H1 (cell line): ENCODE measurements at regions not wholly inside any gene's neighbourhood (a gene's known extent, or its start where the extent isn't known, plus 50 kb on each side); places are given as distances from the start of the nearest gene placed in this dataset.

Experiments
- CTCF ChIA-PET: fragments of 300-600 bp; sonication (Branson Sonifier 250); formaldehyde crosslinking; loops from one replicate; lab custom pipeline; 2021; ENCODE audit not compliant: partially characterized antibody; lab: Charles Lee
- POLR2A ChIA-PET: fragments of 300-600 bp; sonication (Branson Sonifier 250); formaldehyde crosslinking; loops from one replicate; lab custom pipeline; 2021; ENCODE audit warnings: inconsistent platforms; ENCODE audit not compliant: partially characterized antibody; lab: Charles Lee
- DNase-seq, 2 experiments: peaks; one replicate each; pipeline versions ENCODE4 v3.0.0 to v3.0.0-alpha.2; 2010 to 2022; ENCODE audit warnings: low spot score in 2 of 2, low read depth in 1 of 2, mixed read lengths in 1 of 2
- FAIRE-seq: peaks from 2 replicates; lab custom pipeline; 2011; peaks lifted over from hg19 to GRCh38; lab: Jason Lieb, UNC
- H2AFZ ChIP-seq: 2 replicates; pipeline ENCODE4 v1.8.1; 2012; ENCODE audit warnings: low read length, inconsistent platforms
- H2AK5ac ChIP-seq: 2 replicates; pipeline ENCODE4 v1.6.1; 2013; ENCODE audit warnings: low read depth, low read length
- H2BK120ac ChIP-seq: replicated peaks from 2 replicates; pipeline ENCODE3; 2013; ENCODE audit warnings: low read depth, low read length, inconsistent platforms
- H2BK12ac ChIP-seq: 2 replicates; pipeline ENCODE4 v1.6.1; 2013; ENCODE audit warnings: low read depth, low read length
- H2BK15ac ChIP-seq: 2 replicates; pipeline ENCODE4 v1.6.1; 2013; ENCODE audit warnings: low read length
- H2BK20ac ChIP-seq: 2 replicates; pipeline ENCODE4 v1.6.1; 2013; ENCODE audit warnings: low read length
- H2BK5ac ChIP-seq: 2 replicates; pipeline ENCODE4 v1.6.1; 2013; ENCODE audit warnings: low read depth, low read length
- H3K14ac ChIP-seq: 2 replicates; pipeline ENCODE4 v1.6.1; 2013; ENCODE audit warnings: inconsistent platforms; ENCODE audit not compliant: insufficient read length
- H3K18ac ChIP-seq: 2 replicates; pipeline ENCODE4 v1.6.1; 2013; ENCODE audit warnings: low read length; ENCODE audit errors: extremely low read depth
- H3K23ac ChIP-seq: 2 replicates; pipeline ENCODE4 v1.6.1; 2013; ENCODE audit warnings: inconsistent platforms; ENCODE audit not compliant: insufficient read length
- H3K23me2 ChIP-seq: 2 replicates; pipeline ENCODE4 v1.6.1; 2013; ENCODE audit warnings: low read depth, low read length
- H3K27ac ChIP-seq: 2 replicates; pipeline ENCODE4 v1.6.1; 2011; ENCODE audit warnings: low read depth, low read length, inconsistent platforms
- H3K27me3 ChIP-seq, 4 experiments: replicated peaks in 1 of 4; 1 replicate in 1 of 4; 2 replicates in 3 of 4; pipeline versions ENCODE4 v1.6.1 to v1.8.1; 2011 to 2013; ENCODE audit warnings: low read length in 3 of 4, mild to moderate bottlenecking in 3 of 4, inconsistent platforms in 2 of 4, mixed read lengths in 2 of 4, moderate library complexity in 1 of 4; ENCODE audit not compliant: control insufficient read depth in 3 of 4, insufficient read depth in 3 of 4; ENCODE audit errors: extremely low read depth in 1 of 4
- H3K36me3 ChIP-seq, 4 experiments: 2 replicates each; pipeline versions ENCODE4 v1.6.1 to v1.8.1; 2011 to 2013; ENCODE audit warnings: mild to moderate bottlenecking in 4 of 4, low read length in 3 of 4, moderate library complexity in 2 of 4, control low read depth in 1 of 4, inconsistent platforms in 1 of 4; ENCODE audit not compliant: insufficient read depth in 4 of 4, control insufficient read depth in 2 of 4
- H3K4ac ChIP-seq: replicated peaks from 2 replicates; pipeline ENCODE3; 2013; ENCODE audit warnings: low read length, low read depth, mixed read lengths, inconsistent platforms; ENCODE audit not compliant: insufficient read length
- H3K4me1 ChIP-seq, 4 experiments: replicated peaks in 1 of 4; 1 replicate in 1 of 4; 2 replicates in 3 of 4; pipeline versions ENCODE4 v1.6.1 to v1.8.1; 2011 to 2013; ENCODE audit warnings: low read length in 3 of 4, inconsistent platforms in 2 of 4, mixed read lengths in 1 of 4; ENCODE audit not compliant: insufficient read depth in 4 of 4, control insufficient read depth in 3 of 4
- H3K4me2 ChIP-seq, 2 experiments: 2 replicates each; pipeline versions ENCODE4 v1.6.1 to v1.8.1; 2011 to 2013; ENCODE audit warnings: low read depth in 2 of 2, low read length in 2 of 2, control low read depth in 1 of 2, inconsistent platforms in 1 of 2, mild to moderate bottlenecking in 1 of 2; ENCODE audit not compliant: insufficient read depth in 1 of 2
- H3K4me3 ChIP-seq, 4 experiments: fragments of 200-600, 300-600 bp in 1 of 4; sonication (generic), shearing (Covaris generic), sonication (Bioruptor Twin) in 1 of 4; 2 replicates each; pipeline versions ENCODE4 v1.5.1 to v1.8.1; 2011 to 2016; ENCODE audit warnings: low read length in 4 of 4, low read depth in 3 of 4, control low read depth in 2 of 4, inconsistent platforms in 2 of 4, mild to moderate bottlenecking in 2 of 4, mixed read lengths in 1 of 4, moderate library complexity in 1 of 4; ENCODE audit not compliant: insufficient read depth in 2 of 4; ENCODE audit errors: extremely low read depth in 1 of 4
- H3K56ac ChIP-seq: replicated peaks from 2 replicates; pipeline ENCODE3; 2013; ENCODE audit warnings: low read depth, mild to moderate bottlenecking, mixed read lengths, low read length, inconsistent platforms; ENCODE audit not compliant: insufficient read length
- H3K79me1 ChIP-seq: 2 replicates; pipeline ENCODE4 v1.6.1; 2013; ENCODE audit warnings: low read depth, low read length, control low read depth
- H3K79me2 ChIP-seq, 2 experiments: 2 replicates each; pipeline versions ENCODE4 v1.6.1 to v1.8.1; 2012 to 2013; ENCODE audit warnings: low read length in 2 of 2, mild to moderate bottlenecking in 2 of 2, inconsistent platforms in 1 of 2; ENCODE audit not compliant: insufficient read depth in 2 of 2, control insufficient read depth in 1 of 2
- H3K9ac ChIP-seq, 4 experiments: replicated peaks in 1 of 4; 1 replicate in 1 of 4; 2 replicates in 3 of 4; pipeline versions ENCODE4 v1.6.1 to v1.8.1; 2011 to 2013; ENCODE audit warnings: low read depth in 3 of 4, low read length in 3 of 4, control low read depth in 2 of 4, mild to moderate bottlenecking in 2 of 4, moderate library complexity in 2 of 4, inconsistent platforms in 1 of 4; ENCODE audit errors: extremely low read depth in 1 of 4
- H3K9me3 ChIP-seq, 2 experiments: 2 replicates each; pipeline versions ENCODE4 v1.6.1 to v1.8.1; 2012 to 2013; ENCODE audit warnings: mild to moderate bottlenecking in 2 of 2, moderate library complexity in 2 of 2, control low read depth in 1 of 2, inconsistent platforms in 1 of 2, low read depth in 1 of 2, low read length in 1 of 2, mixed read lengths in 1 of 2; ENCODE audit not compliant: insufficient read depth in 2 of 2
- H4K20me1 ChIP-seq, 2 experiments: replicated peaks in 1 of 2; 2 replicates each; pipeline versions ENCODE3 to v1.8.1; 2011 to 2013; ENCODE audit warnings: inconsistent platforms in 2 of 2, low read length in 2 of 2, mild to moderate bottlenecking in 1 of 2; ENCODE audit not compliant: insufficient read depth in 2 of 2, control insufficient read depth in 1 of 2
- H4K5ac ChIP-seq: 2 replicates; pipeline ENCODE4 v1.6.1; 2013; ENCODE audit warnings: low read length, low read depth, mixed read lengths, inconsistent platforms; ENCODE audit not compliant: insufficient read length
- H4K8ac ChIP-seq: 2 replicates; pipeline ENCODE4 v1.8.0; 2013; ENCODE audit warnings: mild to moderate bottlenecking, moderate library complexity, low read length, inconsistent platforms; ENCODE audit not compliant: insufficient read depth; ENCODE audit errors: extremely low read depth
- H4K91ac ChIP-seq: replicated peaks from 2 replicates; pipeline ENCODE3; 2013; ENCODE audit warnings: low read length, mixed read lengths, inconsistent platforms; ENCODE audit not compliant: insufficient read length
- BRCA1 ChIP-seq: IDR thresholded peaks from 2 replicates; pipeline ENCODE4 v1.6.1; 2012; ENCODE audit warnings: low read depth, low read length, improper control_type of control experiment
- CBX8 ChIP-seq: fragments of 300-800, 300-1000 bp; sonication (generic); IDR thresholded peaks from 2 replicates; pipeline ENCODE4 v1.7.1; 2016; ENCODE audit warnings: low read depth, low read length, borderline replicate concordance
- CTCF ChIP-seq, 3 experiments: IDR thresholded peaks; 1 replicate in 2 of 3; 2 replicates in 1 of 3; pipeline versions ENCODE4 v1.5.1 to v1.6.1; 2011; ENCODE audit warnings: low read length in 3 of 3, mild to moderate bottlenecking in 3 of 3, inconsistent platforms in 2 of 3, low read depth in 1 of 3, moderate library complexity in 1 of 3; ENCODE audit not compliant: insufficient read depth in 1 of 3; ENCODE audit errors: control extremely low read depth in 1 of 3
- FOSL1 ChIP-seq: IDR thresholded peaks from 2 replicates; pipeline ENCODE4 v1.6.1; 2011; ENCODE audit warnings: mild to moderate bottlenecking, low read depth, low read length, moderate library complexity; ENCODE audit not compliant: insufficient read depth
- GTF2F1 ChIP-seq: IDR thresholded peaks from 2 replicates; pipeline ENCODE4 v1.6.1; 2012; ENCODE audit warnings: low read depth, low read length, improper control_type of control experiment, borderline replicate concordance
- MAFK ChIP-seq: IDR thresholded peaks from 2 replicates; pipeline ENCODE4 v1.6.1; 2012; ENCODE audit warnings: low read depth, mild to moderate bottlenecking, improper control_type of control experiment, low read length
- MAX ChIP-seq: IDR thresholded peaks from 2 replicates; pipeline ENCODE4 v1.6.1; 2012; ENCODE audit warnings: inconsistent platforms
- NANOG ChIP-seq: IDR thresholded peaks from 2 replicates; pipeline ENCODE4 v1.6.1; 2011; ENCODE audit warnings: low read length, low read depth, mild to moderate bottlenecking, inconsistent platforms; ENCODE audit not compliant: insufficient read depth, poor library complexity, severe bottlenecking
- RFX5 ChIP-seq: IDR thresholded peaks from 2 replicates; pipeline ENCODE4 v1.6.1; 2011; ENCODE audit warnings: low read depth, low read length, improper control_type of control experiment, borderline replicate concordance
- TAF7 ChIP-seq: optimal IDR thresholded peaks from 2 replicates; pipeline ENCODE3; 2011; ENCODE audit warnings: low read depth, mild to moderate bottlenecking, inconsistent platforms, low read length, moderate library complexity, borderline replicate concordance
- TBP ChIP-seq: IDR thresholded peaks from 2 replicates; pipeline ENCODE4 v1.6.1; 2011; ENCODE audit warnings: low read depth, low read length, improper control_type of control experiment
- TCF12 ChIP-seq: IDR thresholded peaks from 2 replicates; pipeline ENCODE4 v1.6.1; 2011; ENCODE audit warnings: low read depth, mild to moderate bottlenecking, low read length
- YY1 ChIP-seq: IDR thresholded peaks from 2 replicates; pipeline ENCODE4 v1.6.1; 2011; ENCODE audit warnings: low read depth, mild to moderate bottlenecking, low read length
- WGBS, 2 experiments: shearing (Covaris generic) in 1 of 2; methylation state at CpG; one replicate each; pipeline versions ENCODE4 v1.1.6 to v1.1.7; 2013 to 2015; ENCODE audit warnings: low lambda C conversion rate in 2 of 2, mixed read lengths in 2 of 2, inconsistent platforms in 1 of 2, low coverage in 1 of 2, missing lambda C conversion rate in 1 of 2; ENCODE audit not compliant: insufficient replicate concordance in 2 of 2, insufficient coverage in 1 of 2, insufficient read length in 1 of 2; ENCODE audit errors: extremely low coverage in 1 of 2, missing lambda C conversion rate in 1 of 2; 5-methylcytosine and 5-hydroxymethylcytosine counted together

- no peak overlapping the region for H3K4ac ChIP-seq
- H4K91ac ChIP-seq = no peak overlapping the region
- H2BK5ac ChIP-seq = no peak overlapping the region
- H3K14ac ChIP-seq = no peak overlapping the region
- H4K20me1 ChIP-seq = no peaks in the 10 kb centered on the region
- H2BK20ac ChIP-seq = no peak overlapping the region
- POLR2A ChIA-PET = no interaction called here
- H3K4me2 ChIP-seq = no peak overlapping the region
- no peak overlapping the region for H3K18ac ChIP-seq
- no peak for FAIRE-seq
- H3K36me3 ChIP-seq = no peaks in the 10 kb centered on the region
- H3K4me1 ChIP-seq = no peaks in the 10 kb centered on the region
- WGBS, 2 experiments = 97% methylated on average over 5 of the region's 5 CpGs; no CpG with 5 or more reads in 1 of the 2 experiments
- no peaks in the 10 kb centered on the region for H3K79me1 ChIP-seq
- H2AFZ ChIP-seq = no peak overlapping the region
- H4K8ac ChIP-seq = no peak overlapping the region
- H3K9ac ChIP-seq = no peak overlapping the region
- H3K23ac ChIP-seq = no peak overlapping the region
- no peak overlapping the region for H2BK15ac ChIP-seq
- H2BK120ac ChIP-seq = no peak overlapping the region
- no peaks in the 10 kb centered on the region for H3K9me3 ChIP-seq
- H3K27ac ChIP-seq = no peak overlapping the region
- CTCF ChIA-PET = no interaction called here
- H2AK5ac ChIP-seq = no peak overlapping the region
- H2BK12ac ChIP-seq = no peak overlapping the region
- no peaks in the 10 kb centered on the region for H3K79me2 ChIP-seq
- H3K27me3 ChIP-seq = peaks cover 0 to 1% (median 0%) of the 10 kb centered on the region in 4 experiments; a peak in 1 of 7 replicates
- no peak overlapping the region for H3K4me3 ChIP-seq
- no peak overlapping the region for H3K56ac ChIP-seq
- H3K23me2 ChIP-seq = no peaks in the 10 kb centered on the region
- no peak overlapping the region for H4K5ac ChIP-seq
- DNase-seq = no peak
- TF ChIP-seq MAFK (no peak), BRCA1 (no peak), FOSL1 (no peak), TBP (no peak), MAX (no peak), CTCF (IDR thresholded peaks at IDR 0.05; ENCODE audit: control extremely low read depth in 1 of 3, insufficient read depth in 1 of 3, low read depth in 1 of 3, low read length in 3 of 3) (no peak), TAF7 (no peak), YY1 (no peak), CBX8 (no peak), NANOG (no peak), TCF12 (no peak), GTF2F1 (no peak), RFX5 (no peak)
Measured at GRCh38 chr1:193388683-193389082, 202.3 kb upstream of the B3GALT2 start.
